WTC11 (cell line): ENCODE measurements at regions not wholly inside any gene's neighbourhood (a gene's known extent, or its start where the extent isn't known, plus 50 kb on each side); places are given as distances from the start of the nearest gene placed in this dataset.

Source experiments
- ATF1 ChIP-seq: sonication (generic); formaldehyde crosslinking; IDR thresholded peaks from 2 replicates; pipeline ENCODE4 v1.8.1; 2023; ENCODE audit warnings: mild to moderate bottlenecking, moderate library complexity, missing genetic modification reagents
- CTCF ChIP-seq: fragments of 200-600 bp; IDR thresholded peaks from 2 replicates; pipeline ENCODE4 v1.8.0; 2022; ENCODE audit warnings: antibody characterized with exemption
- ELF4 ChIP-seq: sonication (generic); formaldehyde crosslinking; IDR thresholded peaks from 2 replicates; pipeline ENCODE4 v1.8.1; 2022; ENCODE audit warnings: low read depth, mild to moderate bottlenecking, moderate library complexity, missing genetic modification reagents
- ETV6 ChIP-seq: sonication (generic); formaldehyde crosslinking; IDR thresholded peaks from 2 replicates; pipeline ENCODE4 v1.8.1; 2022; ENCODE audit warnings: mild to moderate bottlenecking, missing genetic modification reagents
- GABPB1 ChIP-seq: sonication (generic); formaldehyde crosslinking; IDR thresholded peaks from 2 replicates; pipeline ENCODE4 v1.8.1; 2023; ENCODE audit warnings: mild to moderate bottlenecking, missing genetic modification reagents
- IRF2 ChIP-seq: sonication (generic); formaldehyde crosslinking; IDR thresholded peaks from 2 replicates; pipeline ENCODE4 v1.8.0; 2022; ENCODE audit warnings: low read depth, missing genetic modification reagents, borderline replicate concordance
- JUN ChIP-seq: sonication (generic); formaldehyde crosslinking; IDR thresholded peaks from 2 replicates; pipeline ENCODE4 v1.8.0; 2023; ENCODE audit warnings: mild to moderate bottlenecking, missing genetic modification reagents
- NR1H2 ChIP-seq: sonication (generic); formaldehyde crosslinking; IDR thresholded peaks from 2 replicates; pipeline ENCODE4 v1.9.0; 2021; ENCODE audit warnings: mild to moderate bottlenecking, moderate library complexity, missing genetic modification reagents
- SP1 ChIP-seq: sonication (generic); formaldehyde crosslinking; conservative IDR thresholded peaks from 2 replicates; pipeline ENCODE4 v1.8.1; 2022; ENCODE audit warnings: missing genetic modification reagents
- STAT6 ChIP-seq: sonication (generic); formaldehyde crosslinking; conservative IDR thresholded peaks from 2 replicates; pipeline ENCODE4 v1.8.1; 2023; ENCODE audit warnings: mild to moderate bottlenecking, low read depth, missing genetic modification reagents, moderate library complexity

- TF ChIP-seq ETV6 (CRISPR knock-in tag) (no peak), CTCF (no peak), STAT6 (CRISPR knock-in tag) (no peak), IRF2 (no peak), ELF4 (CRISPR knock-in tag) (no peak), JUN (CRISPR knock-in tag) (no peak), GABPB1 (CRISPR knock-in tag) (no peak), SP1 (CRISPR knock-in tag) (no peak), NR1H2 (no peak), ATF1 (CRISPR knock-in tag) (no peak)
Measured at GRCh38 chr3:144189044-144189443, 217.4 kb downstream of the DIPK2A start.
